NCI-H1694 (cell line): ENCODE measurements at regions not wholly inside any gene's neighbourhood (a gene's known extent, or its start where the extent isn't known, plus 50 kb on each side); places are given as distances from the start of the nearest gene placed in this dataset.
"Not testable (repeated sequence)": the region's sequence is repeated elsewhere in the genome, so short reads cannot be mapped to it uniquely, and the experiment has no call there.

Source experiments
- DNase-seq: peaks from one replicate; lab custom pipeline; 2025; lab: John Stamatoyannopoulos, UW

- no peak for DNase-seq
Measured at GRCh38 chr11:112617977-112618826, 343.0 kb upstream of the NCAM1 start.

GRCh38 chr11:112619106-112619505 lies 342.1 kb upstream of the NCAM1 start:
- no peak for DNase-seq

GRCh38 chr11:112620621-112621394 lies 340.4 kb upstream of the NCAM1 start:
- no peak for DNase-seq

GRCh38 chr11:112623057-112623456 lies 338.2 kb upstream of the NCAM1 start:
- no peak for DNase-seq

GRCh38 chr11:112624431-112624830 lies 336.8 kb upstream of the NCAM1 start:
- DNase-seq = no peak

- not testable (repeated sequence) for DNase-seq
Measured at GRCh38 chr11:112624971-112625370, 336.2 kb upstream of the NCAM1 start.

- no peak for DNase-seq
Measured at GRCh38 chr11:112625814-112626213, 335.4 kb upstream of the NCAM1 start.

GRCh38 chr11:112626731-112627130 lies 334.5 kb upstream of the NCAM1 start:
- no peak for DNase-seq

- DNase-seq = no peak
Measured at GRCh38 chr11:112627588-112628045, 333.6 kb upstream of the NCAM1 start.

- no peak for DNase-seq
Measured at GRCh38 chr11:112628676-112629075, 332.5 kb upstream of the NCAM1 start.

GRCh38 chr11:112630496-112630895 lies 330.7 kb upstream of the NCAM1 start:
- DNase-seq = no peak

GRCh38 chr11:112631333-112631732 lies 329.9 kb upstream of the NCAM1 start:
- DNase-seq = no peak

- no peak for DNase-seq
Measured at GRCh38 chr11:112632866-112633505, 328.2 kb upstream of the NCAM1 start.

GRCh38 chr11:112634551-112634950 lies 326.7 kb upstream of the NCAM1 start:
- DNase-seq = no peak

GRCh38 chr11:112634995-112635737 lies 326.1 kb upstream of the NCAM1 start:
- DNase-seq = no peak

- DNase-seq = no peak
Measured at GRCh38 chr11:112637076-112637475, 324.1 kb upstream of the NCAM1 start.

- no peak for DNase-seq
Measured at GRCh38 chr11:112637876-112638275, 323.3 kb upstream of the NCAM1 start.

GRCh38 chr11:112639469-112639868 lies 321.8 kb upstream of the NCAM1 start:
- DNase-seq = no peak

- no peak for DNase-seq
Measured at GRCh38 chr11:112643416-112643815, 317.8 kb upstream of the NCAM1 start.

- DNase-seq = no peak
Measured at GRCh38 chr11:112644410-112645131, 316.6 kb upstream of the NCAM1 start.

- no peak for DNase-seq
Measured at GRCh38 chr11:112649856-112650255, 311.4 kb upstream of the NCAM1 start.
